ENCODE measurements at regions not wholly inside any gene's neighbourhood (a gene's known extent, or its start where the extent isn't known, plus 50 kb on each side); places are given as distances from the start of the nearest gene placed in this dataset.

- Histone ChIP-seq H3K36me3 (no peaks in the 10 kb centered on the region), H3K79me2 (ENCODE audit: low read depth) (no peaks in the 10 kb centered on the region), H4K20me1 (ENCODE audit: low read depth) (no peaks in the 10 kb centered on the region), H3F3A (ENCODE audit: low read depth) (no peaks in the 10 kb centered on the region), H3K4me1 (no peaks in the 10 kb centered on the region), H3K27me3 (no peaks in the 10 kb centered on the region), H3K9ac (no peak overlapping the region), H3K4me3 (no peak overlapping the region), H3K4me2 (no peak overlapping the region), H3K27ac (no peak overlapping the region), H3K9me3 (ENCODE audit: low read depth) (no peaks in the 10 kb centered on the region), H2AFZ (replicated peaks) (no peak overlapping the region)
- DNase-seq (ENCODE audit: low spot score), result no peak
- peaks cover 13% of the 10 kb centered on the region for H3K4me1 Mint-ChIP-seq
- H3K9me3 Mint-ChIP-seq, result peaks cover 2% of the 10 kb centered on the region
- H3K27ac Mint-ChIP-seq, result no peak overlapping the region
- TF ChIP-seq EZH2 (IDR thresholded peaks at IDR 0.05) (no peak), CTCF (IDR thresholded peaks at IDR 0.05) (no peak), EZH2phosphoT487 (IDR thresholded peaks at IDR 0.05) (no peak)
- H3K27me3 Mint-ChIP-seq (ENCODE audit: insufficient read depth, low read depth), result no peaks in the 10 kb centered on the region
- H3K36me3 Mint-ChIP-seq, result no peaks in the 10 kb centered on the region
- no peak overlapping the region for H3K4me3 Mint-ChIP-seq
These were observed 777.3 kb downstream of the PCDH18 start for GRCh38 chr4:136754810-136755530.

GRCh38 chr4:136751556-136751955 is 780.7 kb downstream of the PCDH18 start:
- no peaks in the 10 kb centered on the region for H3F3A ChIP-seq (ENCODE audit: low read depth)
- no peaks in the 10 kb centered on the region for H3K79me2 ChIP-seq (ENCODE audit: low read depth)
- no peak for TF ChIP-seq EZH2phosphoT487 (IDR thresholded peaks at IDR 0.05)
- no peak for TF ChIP-seq CTCF (IDR thresholded peaks at IDR 0.05)
- no peak for TF ChIP-seq EZH2 (IDR thresholded peaks at IDR 0.05)
- Mint-ChIP-seq H3K27ac (no peak overlapping the region), H3K4me3 (no peak overlapping the region), H3K36me3 (no peaks in the 10 kb centered on the region), H3K4me1 (peaks cover 9% of the 10 kb centered on the region), H3K9me3 (peaks cover 9% of the 10 kb centered on the region), H3K27me3 (ENCODE audit: insufficient read depth, low read depth) (no peaks in the 10 kb centered on the region)
- H3K36me3 ChIP-seq, result no peaks in the 10 kb centered on the region
- no peak overlapping the region for H3K4me2 ChIP-seq
- no peaks in the 10 kb centered on the region for H3K4me1 ChIP-seq
- no peaks in the 10 kb centered on the region for H3K27me3 ChIP-seq
- DNase-seq (ENCODE audit: low spot score), result no peak
- H3K27ac ChIP-seq, result no peak overlapping the region
- no peaks in the 10 kb centered on the region for H4K20me1 ChIP-seq (ENCODE audit: low read depth)
- no peak overlapping the region for H3K9ac ChIP-seq
- H2AFZ ChIP-seq (replicated peaks), result peak overlapping the region; percentile 1
- no peak overlapping the region for H3K4me3 ChIP-seq
- H3K9me3 ChIP-seq (ENCODE audit: low read depth), result no peaks in the 10 kb centered on the region

- TF ChIP-seq CTCF (IDR thresholded peaks at IDR 0.05), result no peak
- TF ChIP-seq EZH2 (IDR thresholded peaks at IDR 0.05), result no peak
- TF ChIP-seq EZH2phosphoT487 (IDR thresholded peaks at IDR 0.05), result no peak
- Mint-ChIP-seq H3K4me3 (no peak overlapping the region), H3K9me3 (peaks cover 9% of the 10 kb centered on the region), H3K4me1 (peaks cover 9% of the 10 kb centered on the region), H3K27me3 (ENCODE audit: insufficient read depth, low read depth) (no peaks in the 10 kb centered on the region), H3K27ac (peak overlapping the region; percentile 42), H3K36me3 (no peaks in the 10 kb centered on the region)
- Histone ChIP-seq H3K27me3 (no peaks in the 10 kb centered on the region), H3K4me1 (no peaks in the 10 kb centered on the region), H2AFZ (replicated peaks) (no peak overlapping the region), H3K36me3 (no peaks in the 10 kb centered on the region), H3K4me3 (no peak overlapping the region), H3K27ac (no peak overlapping the region), H3K9me3 (ENCODE audit: low read depth) (no peaks in the 10 kb centered on the region), H4K20me1 (ENCODE audit: low read depth) (no peaks in the 10 kb centered on the region), H3K4me2 (no peak overlapping the region), H3F3A (ENCODE audit: low read depth) (no peaks in the 10 kb centered on the region), H3K9ac (no peak overlapping the region), H3K79me2 (ENCODE audit: low read depth) (no peaks in the 10 kb centered on the region)
- DNase-seq (ENCODE audit: low spot score), result no peak
These were observed 781.4 kb downstream of the PCDH18 start for GRCh38 chr4:136750897-136751296.
